OCI-LY1 (cell line): ENCODE measurements at regions not wholly inside any gene's neighbourhood (a gene's known extent, or its start where the extent isn't known, plus 50 kb on each side); places are given as distances from the start of the nearest gene placed in this dataset.

ENCODE experiments used
- H2AFZ ChIP-seq: fragments of 200-600 bp; sonication (generic), shearing (Covaris generic); 2 replicates; pipeline ENCODE4 v1.6.0; 2014; ENCODE audit warnings: antibody characterized with exemption, mild to moderate bottlenecking, low read length
- H3F3A ChIP-seq: fragments of 200-600 bp; sonication (generic), shearing (Covaris generic); 2 replicates; pipeline ENCODE4 v1.6.0; 2014; ENCODE audit warnings: mild to moderate bottlenecking, antibody characterized with exemption, low read length, moderate library complexity; ENCODE audit not compliant: insufficient read depth
- H3K27ac ChIP-seq: fragments of 200-600 bp; sonication (generic); 2 replicates; pipeline ENCODE4 v1.5.1; 2014; ENCODE audit warnings: low read length, mixed run types, mild to moderate bottlenecking, low read depth; ENCODE audit not compliant: poor library complexity, severe bottlenecking
- H3K27me3 ChIP-seq: fragments of 200-600 bp; sonication (generic); 2 replicates; pipeline ENCODE4 v1.6.0; 2014; ENCODE audit warnings: antibody characterized with exemption, mild to moderate bottlenecking, low read length, moderate library complexity; ENCODE audit not compliant: insufficient read depth
- H3K36me3 ChIP-seq: fragments of 200-600 bp; sonication (generic); 2 replicates; pipeline ENCODE4 v1.6.1; 2014; ENCODE audit warnings: mild to moderate bottlenecking, antibody characterized with exemption, low read length, moderate library complexity, mixed read lengths; ENCODE audit not compliant: insufficient read depth
- H3K4me1 ChIP-seq: fragments of 200-600 bp; sonication (generic); 2 replicates; pipeline ENCODE4 v1.5.1; 2014; ENCODE audit warnings: mild to moderate bottlenecking, low read length, moderate library complexity; ENCODE audit not compliant: insufficient read depth, severe bottlenecking
- H3K4me2 ChIP-seq: fragments of 200-600 bp; sonication (generic), shearing (Covaris generic); 2 replicates; pipeline ENCODE4 v1.6.1; 2014; ENCODE audit warnings: low read length
- H3K4me3 ChIP-seq: fragments of 200-600 bp; sonication (generic); 2 replicates; pipeline ENCODE4 v1.5.1; 2014; ENCODE audit warnings: low read length, low read depth, mild to moderate bottlenecking, mixed read lengths; ENCODE audit not compliant: poor library complexity, severe bottlenecking
- H3K79me2 ChIP-seq: fragments of 200-600 bp; shearing (Covaris generic); 2 replicates; pipeline ENCODE4 v1.6.1; 2016; ENCODE audit warnings: mixed run types, low read length, mixed read lengths; ENCODE audit not compliant: insufficient read depth
- H3K9ac ChIP-seq: fragments of 200-600 bp; sonication (generic), shearing (Covaris generic); 2 replicates; pipeline ENCODE4 v1.6.1; 2014; ENCODE audit warnings: mild to moderate bottlenecking, low read length, mixed read lengths
- H3K9me2 ChIP-seq: fragments of 200-600 bp; sonication (generic), shearing (Covaris generic); 2 replicates; pipeline ENCODE4 v1.6.1; 2014; ENCODE audit warnings: low read depth, mild to moderate bottlenecking, low read length, mixed read lengths
- H3K9me3 ChIP-seq: fragments of 200-600 bp; shearing (Covaris generic); 2 replicates; pipeline ENCODE4 v1.6.1; 2014; ENCODE audit warnings: low read length, mixed read lengths
- H4K20me1 ChIP-seq: fragments of 200-600 bp; sonication (generic), shearing (Covaris generic); 2 replicates; pipeline ENCODE4 v1.6.0; 2016; ENCODE audit warnings: mild to moderate bottlenecking, low read length; ENCODE audit not compliant: insufficient read depth
- EZH2 ChIP-seq: fragments of 200-600 bp; sonication (generic), shearing (Covaris generic); IDR thresholded peaks from 2 replicates; pipeline ENCODE4 v1.8.0; 2017; ENCODE audit warnings: borderline replicate concordance, mixed run types, mild to moderate bottlenecking, antibody characterized with exemption, low read length, moderate library complexity, mixed read lengths
- TF ChIP-seq, protein P1 (sequence below): fragments of 200-600 bp; sonication (generic), shearing (Covaris generic); IDR thresholded peaks from 2 replicates; pipeline ENCODE4 v1.5.1; 2017; ENCODE audit warnings: mild to moderate bottlenecking, antibody characterized with exemption, low read length, moderate library complexity, mixed read lengths

DNA sequence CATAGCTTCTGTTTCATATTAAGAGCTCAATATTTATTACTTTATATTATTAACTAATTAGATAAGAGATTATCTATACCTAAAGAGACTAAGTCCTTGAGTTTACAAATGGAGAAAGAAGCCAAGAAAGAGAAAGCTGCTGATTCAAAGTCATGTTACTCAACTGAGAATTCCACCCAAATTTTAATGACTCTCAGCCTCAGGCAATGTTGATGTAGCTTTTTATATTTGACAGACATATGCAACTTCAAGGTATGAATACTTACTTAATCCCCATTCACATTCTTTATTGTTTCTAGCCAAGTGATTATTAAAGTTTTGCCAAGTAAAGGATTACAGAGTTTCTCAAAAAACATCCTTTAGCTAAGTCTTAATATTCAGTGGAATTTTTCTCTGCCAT, 527.5 kb upstream of the NMUR2 start:
- no peaks in the 10 kb centered on the region for H4K20me1 ChIP-seq
- no peaks in the 10 kb centered on the region for H3K4me1 ChIP-seq
- H2AFZ ChIP-seq, result no peak overlapping the region
- H3K36me3 ChIP-seq, result no peaks in the 10 kb centered on the region
- no peak overlapping the region for H3K27ac ChIP-seq
- no peaks in the 10 kb centered on the region for H3K27me3 ChIP-seq
- H3K4me2 ChIP-seq, result no peak overlapping the region
- H3K9me3 ChIP-seq, result no peaks in the 10 kb centered on the region
- H3K9ac ChIP-seq, result no peak overlapping the region
- TF ChIP-seq, protein P1, sequence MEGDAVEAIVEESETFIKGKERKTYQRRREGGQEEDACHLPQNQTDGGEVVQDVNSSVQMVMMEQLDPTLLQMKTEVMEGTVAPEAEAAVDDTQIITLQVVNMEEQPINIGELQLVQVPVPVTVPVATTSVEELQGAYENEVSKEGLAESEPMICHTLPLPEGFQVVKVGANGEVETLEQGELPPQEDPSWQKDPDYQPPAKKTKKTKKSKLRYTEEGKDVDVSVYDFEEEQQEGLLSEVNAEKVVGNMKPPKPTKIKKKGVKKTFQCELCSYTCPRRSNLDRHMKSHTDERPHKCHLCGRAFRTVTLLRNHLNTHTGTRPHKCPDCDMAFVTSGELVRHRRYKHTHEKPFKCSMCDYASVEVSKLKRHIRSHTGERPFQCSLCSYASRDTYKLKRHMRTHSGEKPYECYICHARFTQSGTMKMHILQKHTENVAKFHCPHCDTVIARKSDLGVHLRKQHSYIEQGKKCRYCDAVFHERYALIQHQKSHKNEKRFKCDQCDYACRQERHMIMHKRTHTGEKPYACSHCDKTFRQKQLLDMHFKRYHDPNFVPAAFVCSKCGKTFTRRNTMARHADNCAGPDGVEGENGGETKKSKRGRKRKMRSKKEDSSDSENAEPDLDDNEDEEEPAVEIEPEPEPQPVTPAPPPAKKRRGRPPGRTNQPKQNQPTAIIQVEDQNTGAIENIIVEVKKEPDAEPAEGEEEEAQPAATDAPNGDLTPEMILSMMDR, result no peak
- TF ChIP-seq EZH2, result no peak
- no peaks in the 10 kb centered on the region for H3K79me2 ChIP-seq
- H3K4me3 ChIP-seq, result no peak overlapping the region
- no peaks in the 10 kb centered on the region for H3F3A ChIP-seq
- H3K9me2 ChIP-seq, result no peaks in the 10 kb centered on the region

DNA sequence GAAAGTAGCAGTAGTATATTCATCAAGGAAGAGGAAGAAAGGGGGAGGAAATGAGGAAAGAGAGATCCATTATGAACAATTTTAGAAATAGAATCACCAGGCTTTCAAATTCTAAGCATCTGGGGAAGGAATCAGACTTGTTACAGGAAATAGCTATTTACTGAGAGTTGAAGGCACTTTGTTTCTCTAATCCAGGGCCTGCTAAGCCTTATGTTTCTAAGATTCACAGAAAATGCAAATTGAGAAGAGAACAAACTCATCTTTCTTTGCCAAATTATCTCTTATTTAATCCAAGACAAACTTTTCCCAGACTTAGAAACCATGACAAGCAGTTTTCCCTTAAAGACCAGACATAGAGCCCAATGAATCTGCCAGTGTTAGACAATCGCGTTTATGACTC, 528.0 kb upstream of the NMUR2 start:
- no peak overlapping the region for H3K27ac ChIP-seq
- no peaks in the 10 kb centered on the region for H3K36me3 ChIP-seq
- H3K4me1 ChIP-seq, result no peaks in the 10 kb centered on the region
- no peaks in the 10 kb centered on the region for H3K27me3 ChIP-seq
- no peak overlapping the region for H3K4me2 ChIP-seq
- no peaks in the 10 kb centered on the region for H3K9me3 ChIP-seq
- no peaks in the 10 kb centered on the region for H3K9me2 ChIP-seq
- no peaks in the 10 kb centered on the region for H3K79me2 ChIP-seq
- no peaks in the 10 kb centered on the region for H4K20me1 ChIP-seq
- no peaks in the 10 kb centered on the region for H3F3A ChIP-seq
- no peak overlapping the region for H3K9ac ChIP-seq
- no peak overlapping the region for H2AFZ ChIP-seq
- no peak for TF ChIP-seq EZH2
- TF ChIP-seq, protein P1, result no peak
- H3K4me3 ChIP-seq, result no peak overlapping the region

DNA sequence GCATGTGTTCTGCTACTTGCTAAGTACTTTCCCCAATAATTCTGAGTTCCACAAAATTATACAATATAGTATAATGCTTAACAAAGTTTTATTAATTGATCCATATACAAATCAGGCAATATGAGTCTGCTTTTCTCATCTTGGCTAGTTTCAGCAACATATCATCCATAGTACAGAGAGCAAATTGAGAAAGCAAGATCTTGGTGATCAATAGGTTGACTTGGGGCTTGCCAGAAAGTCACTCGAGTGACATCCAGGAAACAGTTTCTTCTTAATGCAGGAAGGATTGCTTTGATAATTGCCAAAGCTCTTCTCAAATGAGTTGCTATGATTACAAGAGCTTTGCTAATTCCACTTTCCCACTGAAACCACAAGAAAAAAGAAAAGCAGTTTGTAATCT, 533.6 kb upstream of the NMUR2 start:
- no peak overlapping the region for H3K27ac ChIP-seq
- H3K4me2 ChIP-seq, result no peak overlapping the region
- H3K4me3 ChIP-seq, result no peak overlapping the region
- H3K4me1 ChIP-seq, result no peaks in the 10 kb centered on the region
- no peaks in the 10 kb centered on the region for H3K36me3 ChIP-seq
- H4K20me1 ChIP-seq, result no peaks in the 10 kb centered on the region
- no peak overlapping the region for H3K9ac ChIP-seq
- H3K9me2 ChIP-seq, result no peaks in the 10 kb centered on the region
- no peak overlapping the region for H2AFZ ChIP-seq
- no peaks in the 10 kb centered on the region for H3K9me3 ChIP-seq
- H3K79me2 ChIP-seq, result no peaks in the 10 kb centered on the region
- no peaks in the 10 kb centered on the region for H3K27me3 ChIP-seq
- TF ChIP-seq, protein P1, result no peak
- TF ChIP-seq EZH2, result no peak
- no peaks in the 10 kb centered on the region for H3F3A ChIP-seq
